ENCODE measurements at regions not wholly inside any gene's neighbourhood (a gene's known extent, or its start where the extent isn't known, plus 50 kb on each side); places are given as distances from the start of the nearest gene placed in this dataset.

DNA sequence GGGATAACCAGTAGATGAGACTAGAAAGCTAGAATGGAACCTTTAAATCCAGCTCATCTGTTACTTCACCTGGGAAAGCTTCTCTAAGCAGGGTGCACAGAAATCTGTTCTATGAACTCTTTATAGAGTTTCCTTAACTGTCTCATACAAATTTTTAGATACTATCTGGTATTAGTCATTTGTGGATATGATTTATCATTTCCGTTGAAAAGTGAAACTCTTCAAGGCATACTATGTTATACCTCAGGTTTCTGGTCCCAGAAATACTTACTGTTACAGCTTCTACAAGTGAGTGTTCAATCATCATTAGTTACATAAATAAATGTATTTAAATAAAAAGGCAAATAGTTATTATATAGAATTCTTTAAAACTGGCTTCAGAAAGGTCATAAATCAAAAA is 298.3 kb upstream of the AGA start:
- H3K4me3 ChIP-seq, result no peak overlapping the region
- intact Hi-C loops (cut with DNase I), result loop anchor here (10.0 kb wide), 1 partner anchor 1754 kb away; no protein-coding TSS in a partner anchor
- TF ChIP-seq, protein P1, sequence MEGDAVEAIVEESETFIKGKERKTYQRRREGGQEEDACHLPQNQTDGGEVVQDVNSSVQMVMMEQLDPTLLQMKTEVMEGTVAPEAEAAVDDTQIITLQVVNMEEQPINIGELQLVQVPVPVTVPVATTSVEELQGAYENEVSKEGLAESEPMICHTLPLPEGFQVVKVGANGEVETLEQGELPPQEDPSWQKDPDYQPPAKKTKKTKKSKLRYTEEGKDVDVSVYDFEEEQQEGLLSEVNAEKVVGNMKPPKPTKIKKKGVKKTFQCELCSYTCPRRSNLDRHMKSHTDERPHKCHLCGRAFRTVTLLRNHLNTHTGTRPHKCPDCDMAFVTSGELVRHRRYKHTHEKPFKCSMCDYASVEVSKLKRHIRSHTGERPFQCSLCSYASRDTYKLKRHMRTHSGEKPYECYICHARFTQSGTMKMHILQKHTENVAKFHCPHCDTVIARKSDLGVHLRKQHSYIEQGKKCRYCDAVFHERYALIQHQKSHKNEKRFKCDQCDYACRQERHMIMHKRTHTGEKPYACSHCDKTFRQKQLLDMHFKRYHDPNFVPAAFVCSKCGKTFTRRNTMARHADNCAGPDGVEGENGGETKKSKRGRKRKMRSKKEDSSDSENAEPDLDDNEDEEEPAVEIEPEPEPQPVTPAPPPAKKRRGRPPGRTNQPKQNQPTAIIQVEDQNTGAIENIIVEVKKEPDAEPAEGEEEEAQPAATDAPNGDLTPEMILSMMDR (IDR thresholded peaks at IDR 0.05), result no peak
- TF ChIP-seq POLR2A (IDR thresholded peaks at IDR 0.05), result no peak
- no peak for TF ChIP-seq POLR2AphosphoS5 (IDR thresholded peaks at IDR 0.05; ENCODE audit: insufficient read depth in 1 of 2, low read depth in 1 of 2)
- no peak for DNase-seq (ENCODE audit: extremely low spot score in 2 of 2)
- no peaks in the 10 kb centered on the region for H3K9me3 ChIP-seq
- no peaks in the 10 kb centered on the region for H3K4me1 ChIP-seq
- no peaks in the 10 kb centered on the region for H3K27me3 ChIP-seq
- no peak overlapping the region for H3K27ac ChIP-seq
- H3K36me3 ChIP-seq, result no peaks in the 10 kb centered on the region

DNA sequence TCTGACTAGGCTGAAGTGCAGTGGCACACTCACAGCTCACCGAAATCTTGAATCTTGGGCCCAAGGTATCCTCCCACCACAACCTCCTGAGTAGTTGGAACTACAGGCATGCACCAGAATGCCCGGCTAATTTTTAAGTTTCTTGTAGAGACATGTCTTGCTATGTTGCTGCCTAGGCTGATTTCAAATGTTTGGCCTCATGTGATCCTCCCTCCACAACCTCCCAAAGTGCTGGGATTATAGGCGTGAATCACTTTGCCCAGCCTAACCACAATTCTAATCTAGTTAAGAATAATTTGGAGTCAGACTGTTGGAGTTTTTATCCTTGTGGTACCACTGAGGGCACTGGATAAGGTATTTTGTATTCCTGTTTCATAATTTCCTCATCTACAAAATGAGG is 317.5 kb upstream of the AGA start:
- no peak for TF ChIP-seq POLR2AphosphoS5 (IDR thresholded peaks at IDR 0.05; ENCODE audit: insufficient read depth in 1 of 2, low read depth in 1 of 2)
- TF ChIP-seq, protein P1 (IDR thresholded peaks at IDR 0.05), result no peak
- no peak for TF ChIP-seq POLR2A (IDR thresholded peaks at IDR 0.05)
- no peaks in the 10 kb centered on the region for H3K27me3 ChIP-seq
- H3K27ac ChIP-seq, result no peak overlapping the region
- no peak overlapping the region for H3K4me3 ChIP-seq
- H3K36me3 ChIP-seq, result no peaks in the 10 kb centered on the region
- H3K9me3 ChIP-seq, result no peaks in the 10 kb centered on the region
- intact Hi-C loops (cut with DNase I), result no loop called here
- H3K4me1 ChIP-seq, result no peaks in the 10 kb centered on the region
- no peak for DNase-seq (ENCODE audit: extremely low spot score in 2 of 2)

DNA sequence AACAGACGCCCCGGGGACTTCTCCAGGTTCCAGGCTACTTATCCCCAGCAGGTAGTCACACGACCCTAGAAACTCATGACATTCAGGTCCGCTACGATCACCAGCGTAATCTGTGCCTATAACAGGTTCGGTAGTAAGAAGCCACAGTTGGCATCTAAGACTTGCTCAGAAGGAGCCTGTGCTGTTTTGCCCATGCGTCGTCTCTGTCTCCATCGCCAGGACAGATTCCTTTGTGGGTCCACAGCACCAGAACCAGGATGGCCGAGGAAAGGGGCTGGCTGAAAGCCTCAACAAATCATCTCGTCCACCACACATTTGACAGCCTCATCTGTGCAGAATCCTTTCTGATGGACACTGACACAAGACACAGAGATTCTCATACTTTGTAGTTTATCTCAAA is 319.5 kb upstream of the AGA start:
- no peak overlapping the region for H3K4me3 ChIP-seq
- no peaks in the 10 kb centered on the region for H3K36me3 ChIP-seq
- H3K27ac ChIP-seq, result no peak overlapping the region
- no peaks in the 10 kb centered on the region for H3K27me3 ChIP-seq
- no peaks in the 10 kb centered on the region for H3K4me1 ChIP-seq
- intact Hi-C loops (cut with DNase I), result no loop called here
- TF ChIP-seq, protein P1 (IDR thresholded peaks at IDR 0.05), result no peak
- TF ChIP-seq POLR2AphosphoS5 (IDR thresholded peaks at IDR 0.05; ENCODE audit: insufficient read depth in 1 of 2, low read depth in 1 of 2) (no peak), POLR2A (IDR thresholded peaks at IDR 0.05) (no peak)
- no peaks in the 10 kb centered on the region for H3K9me3 ChIP-seq
- no peak for DNase-seq (ENCODE audit: extremely low spot score in 2 of 2)

DNA sequence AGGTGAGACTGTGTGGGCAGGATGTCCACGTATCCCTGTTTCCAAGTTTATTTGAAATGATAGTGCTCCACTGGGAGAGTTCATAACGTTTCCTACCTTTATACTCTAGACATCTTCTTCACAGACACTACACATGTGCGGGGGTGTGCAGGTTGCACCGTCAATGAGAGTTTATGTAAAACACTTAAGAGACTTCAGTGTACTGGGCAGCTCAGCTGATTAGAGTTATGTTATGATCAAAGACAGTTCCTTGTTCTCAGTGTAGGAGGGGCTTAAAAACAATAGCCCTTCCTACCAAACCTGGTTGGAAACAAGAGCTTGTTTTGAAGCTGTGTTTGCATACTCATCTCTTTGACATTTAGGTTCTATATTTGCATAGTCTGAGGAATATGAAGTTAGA is 326.9 kb upstream of the AGA start:
- Histone ChIP-seq H3K36me3 (no peaks in the 10 kb centered on the region), H3K4me1 (no peaks in the 10 kb centered on the region), H3K27me3 (no peaks in the 10 kb centered on the region), H3K9me3 (no peaks in the 10 kb centered on the region), H3K27ac (no peak overlapping the region), H3K4me3 (no peak overlapping the region)
- intact Hi-C loops (cut with DNase I), result no loop called here
- DNase-seq (ENCODE audit: extremely low spot score in 2 of 2), result no peak
- TF ChIP-seq POLR2A (IDR thresholded peaks at IDR 0.05), result no peak
- TF ChIP-seq POLR2AphosphoS5 (IDR thresholded peaks at IDR 0.05; ENCODE audit: insufficient read depth in 1 of 2, low read depth in 1 of 2), result no peak
- TF ChIP-seq, protein P1 (IDR thresholded peaks at IDR 0.05), result no peak

DNA sequence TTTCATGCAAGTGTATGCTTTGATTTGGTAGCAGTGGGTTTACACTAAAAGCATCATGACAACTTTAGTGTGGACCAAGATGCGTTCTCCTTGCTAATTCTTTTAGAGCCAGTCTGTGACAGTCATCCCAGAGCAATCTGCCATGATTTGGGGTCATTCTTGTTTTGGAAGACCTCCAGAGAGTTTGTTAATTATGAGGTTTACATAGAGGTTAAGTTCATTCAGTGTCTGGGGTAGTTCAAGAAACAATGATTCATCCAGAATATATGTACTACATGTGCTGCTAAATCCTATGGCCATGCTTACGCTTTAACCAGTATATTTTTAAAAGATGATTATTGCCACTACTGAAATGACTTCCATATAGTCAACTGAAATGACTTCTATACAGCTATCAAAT is 328.5 kb upstream of the AGA start:
- DNase-seq (ENCODE audit: extremely low spot score in 2 of 2), result no peak
- TF ChIP-seq POLR2AphosphoS5 (IDR thresholded peaks at IDR 0.05; ENCODE audit: insufficient read depth in 1 of 2, low read depth in 1 of 2) (no peak), POLR2A (IDR thresholded peaks at IDR 0.05) (no peak)
- TF ChIP-seq, protein P1 (IDR thresholded peaks at IDR 0.05), result no peak
- H3K27me3 ChIP-seq, result no peaks in the 10 kb centered on the region
- H3K4me1 ChIP-seq, result no peaks in the 10 kb centered on the region
- intact Hi-C loops (cut with DNase I), result no loop called here
- no peak overlapping the region for H3K27ac ChIP-seq
- no peaks in the 10 kb centered on the region for H3K36me3 ChIP-seq
- no peak overlapping the region for H3K4me3 ChIP-seq
- no peaks in the 10 kb centered on the region for H3K9me3 ChIP-seq

Measured in vagina (tissue), 2 donors.